Gastroesophageal sphincter (tissue), 3 donors: ENCODE measurements at regions not wholly inside any gene's neighbourhood (a gene's known extent, or its start where the extent isn't known, plus 50 kb on each side); places are given as distances from the start of the nearest gene placed in this dataset.

Experiments
- EP300 ChIP-seq: sonication (generic); formaldehyde crosslinking; IDR thresholded peaks from one replicate; pipeline ENCODE4 v1.6.1; 2017; ENCODE audit warnings: antibody characterized with exemption, mild to moderate bottlenecking
- POLR2A ChIP-seq, 2 donors: fragments of 450-650 bp; IDR thresholded peaks; one replicate each; pipeline ENCODE4 v1.6.1; 2017; ENCODE audit warnings: antibody characterized with exemption in 2 of 2, mild to moderate bottlenecking in 2 of 2, moderate library complexity in 1 of 2
- POLR2AphosphoS5 ChIP-seq: sonication (generic); formaldehyde crosslinking; IDR thresholded peaks from one replicate; pipeline ENCODE4 v1.6.1; 2017; ENCODE audit warnings: antibody characterized with exemption
- TF ChIP-seq, protein P1 (sequence below), 4 experiments: fragments of 200-600 bp in 2 of 4; fragments of 450-650 bp in 2 of 4; sonication (generic) in 1 of 4; IDR thresholded peaks; one replicate each; pipeline ENCODE4 v1.5.1; 2017 to 2019; ENCODE audit warnings: antibody characterized with exemption in 4 of 4, mild to moderate bottlenecking in 2 of 4, moderate library complexity in 2 of 4

DNA sequence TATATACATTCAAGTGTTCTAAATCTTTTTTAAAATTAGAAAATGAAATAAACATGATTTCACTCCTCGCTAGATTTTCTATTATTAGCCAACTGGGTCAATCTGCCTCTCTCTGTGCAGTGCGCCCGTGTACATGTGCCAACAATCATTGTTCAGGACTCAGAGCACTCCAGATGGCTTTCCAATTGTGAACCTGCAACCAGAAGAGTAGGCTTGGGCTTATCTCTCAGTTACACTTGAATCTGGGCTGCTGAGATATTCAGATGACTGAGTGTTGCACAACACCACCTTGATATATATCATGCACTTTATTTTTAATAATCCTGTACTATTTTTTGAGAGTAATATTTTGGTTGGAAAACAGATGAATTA lies 184.0 kb upstream of the FSTL5 start:
- TF ChIP-seq, protein P1, sequence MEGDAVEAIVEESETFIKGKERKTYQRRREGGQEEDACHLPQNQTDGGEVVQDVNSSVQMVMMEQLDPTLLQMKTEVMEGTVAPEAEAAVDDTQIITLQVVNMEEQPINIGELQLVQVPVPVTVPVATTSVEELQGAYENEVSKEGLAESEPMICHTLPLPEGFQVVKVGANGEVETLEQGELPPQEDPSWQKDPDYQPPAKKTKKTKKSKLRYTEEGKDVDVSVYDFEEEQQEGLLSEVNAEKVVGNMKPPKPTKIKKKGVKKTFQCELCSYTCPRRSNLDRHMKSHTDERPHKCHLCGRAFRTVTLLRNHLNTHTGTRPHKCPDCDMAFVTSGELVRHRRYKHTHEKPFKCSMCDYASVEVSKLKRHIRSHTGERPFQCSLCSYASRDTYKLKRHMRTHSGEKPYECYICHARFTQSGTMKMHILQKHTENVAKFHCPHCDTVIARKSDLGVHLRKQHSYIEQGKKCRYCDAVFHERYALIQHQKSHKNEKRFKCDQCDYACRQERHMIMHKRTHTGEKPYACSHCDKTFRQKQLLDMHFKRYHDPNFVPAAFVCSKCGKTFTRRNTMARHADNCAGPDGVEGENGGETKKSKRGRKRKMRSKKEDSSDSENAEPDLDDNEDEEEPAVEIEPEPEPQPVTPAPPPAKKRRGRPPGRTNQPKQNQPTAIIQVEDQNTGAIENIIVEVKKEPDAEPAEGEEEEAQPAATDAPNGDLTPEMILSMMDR (IDR thresholded peaks at IDR 0.05), result no peak
- TF ChIP-seq POLR2A (IDR thresholded peaks at IDR 0.05) (no peak), EP300 (no peak), POLR2AphosphoS5 (no peak)
